ENCODE measurements at regions not wholly inside any gene's neighbourhood (a gene's known extent, or its start where the extent isn't known, plus 50 kb on each side); places are given as distances from the start of the nearest gene placed in this dataset.

DNA sequence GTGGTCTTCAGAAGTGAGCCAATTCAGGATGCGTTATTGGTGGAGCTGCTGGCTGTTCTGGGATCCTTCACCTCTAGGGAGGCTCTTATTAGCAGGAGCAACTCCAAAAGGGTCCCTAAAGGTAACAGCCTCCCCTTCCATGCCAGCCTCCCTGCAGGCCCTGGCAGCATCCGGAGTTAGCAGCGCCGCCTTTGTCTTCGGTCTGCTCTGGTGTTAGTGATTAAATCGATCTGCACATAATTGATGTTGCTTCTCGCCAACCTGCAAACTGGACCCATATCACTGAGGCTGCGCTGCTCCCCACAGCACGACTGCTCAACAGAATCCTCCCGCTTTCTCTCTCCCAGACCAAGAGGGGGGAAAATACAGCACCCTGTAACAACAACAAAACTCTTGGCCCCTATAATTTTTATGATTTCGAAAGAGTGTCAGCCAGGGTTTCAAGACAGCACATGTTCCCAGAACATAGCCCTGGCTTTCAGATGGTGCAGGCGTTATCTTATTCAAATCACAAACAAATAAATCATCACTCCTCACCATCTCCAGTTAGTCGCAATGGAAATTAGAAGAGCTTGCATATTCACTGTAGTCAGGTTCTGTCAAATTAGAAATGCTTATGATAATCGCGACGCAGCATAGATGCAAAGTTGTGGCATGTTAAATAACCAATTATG is 76.0 kb downstream of the IRX3 start:
- Histone ChIP-seq H3K27me3 (ENCODE audit: insufficient read depth, low read length) (peaks cover 79% of the 10 kb centered on the region), H3K36me3 (ENCODE audit: insufficient read depth, low read length) (no peaks in the 10 kb centered on the region), H2AFZ (ENCODE audit: low read length, unreplicated experiment) (no peak overlapping the region), H3K79me2 (ENCODE audit: control insufficient read depth, insufficient read depth, low read length, unreplicated experiment) (no peaks in the 10 kb centered on the region), H3K4me3 (ENCODE audit: low read depth, low read length) (no peak overlapping the region), H3K27ac (ENCODE audit: low read depth, low read length) (no peak overlapping the region), H3K4me1 (ENCODE audit: control insufficient read depth, insufficient read depth, low read length, unreplicated experiment) (no peaks in the 10 kb centered on the region)

DNA sequence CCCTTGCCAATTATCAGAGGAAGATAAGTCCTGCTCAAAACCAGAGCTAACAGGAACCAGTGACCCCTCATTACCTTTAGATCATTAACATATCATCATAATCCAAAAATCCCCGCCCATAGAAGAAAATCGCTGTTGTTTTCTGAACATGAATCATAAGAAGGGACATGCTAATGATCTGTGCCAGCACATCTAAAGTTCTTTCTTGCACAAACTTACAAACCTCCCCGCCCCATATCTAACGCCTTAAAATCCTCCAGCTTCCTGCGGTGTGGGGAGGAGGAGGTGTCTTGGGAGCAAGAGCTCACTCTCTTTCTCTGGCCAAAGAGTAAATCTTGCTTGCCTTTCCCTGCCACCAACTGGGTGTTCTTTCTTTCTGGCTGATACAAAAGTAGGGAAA is 78.3 kb downstream of the IRX3 start:
- H3K79me2 ChIP-seq (ENCODE audit: control insufficient read depth, insufficient read depth, low read length, unreplicated experiment): no peaks in the 10 kb centered on the region
- no peak overlapping the region for H3K27ac ChIP-seq (ENCODE audit: low read depth, low read length)
- no peak overlapping the region for H3K4me3 ChIP-seq (ENCODE audit: low read depth, low read length)
- H2AFZ ChIP-seq (ENCODE audit: low read length, unreplicated experiment): no peak overlapping the region
- H3K36me3 ChIP-seq (ENCODE audit: insufficient read depth, low read length): no peaks in the 10 kb centered on the region
- H3K4me1 ChIP-seq (ENCODE audit: control insufficient read depth, insufficient read depth, low read length, unreplicated experiment): no peaks in the 10 kb centered on the region
- peaks cover 74% of the 10 kb centered on the region for H3K27me3 ChIP-seq (ENCODE audit: insufficient read depth, low read length)

GRCh38 chr16:54207837-54208236 is 78.8 kb downstream of the IRX3 start:
- H2AFZ ChIP-seq (ENCODE audit: low read length, unreplicated experiment): no peak overlapping the region
- no peaks in the 10 kb centered on the region for H3K79me2 ChIP-seq (ENCODE audit: control insufficient read depth, insufficient read depth, low read length, unreplicated experiment)
- no peak overlapping the region for H3K4me3 ChIP-seq (ENCODE audit: low read depth, low read length)
- no peaks in the 10 kb centered on the region for H3K36me3 ChIP-seq (ENCODE audit: insufficient read depth, low read length)
- no peaks in the 10 kb centered on the region for H3K4me1 ChIP-seq (ENCODE audit: control insufficient read depth, insufficient read depth, low read length, unreplicated experiment)
- no peak overlapping the region for H3K27ac ChIP-seq (ENCODE audit: low read depth, low read length)
- peaks cover 74% of the 10 kb centered on the region for H3K27me3 ChIP-seq (ENCODE audit: insufficient read depth, low read length)

DNA sequence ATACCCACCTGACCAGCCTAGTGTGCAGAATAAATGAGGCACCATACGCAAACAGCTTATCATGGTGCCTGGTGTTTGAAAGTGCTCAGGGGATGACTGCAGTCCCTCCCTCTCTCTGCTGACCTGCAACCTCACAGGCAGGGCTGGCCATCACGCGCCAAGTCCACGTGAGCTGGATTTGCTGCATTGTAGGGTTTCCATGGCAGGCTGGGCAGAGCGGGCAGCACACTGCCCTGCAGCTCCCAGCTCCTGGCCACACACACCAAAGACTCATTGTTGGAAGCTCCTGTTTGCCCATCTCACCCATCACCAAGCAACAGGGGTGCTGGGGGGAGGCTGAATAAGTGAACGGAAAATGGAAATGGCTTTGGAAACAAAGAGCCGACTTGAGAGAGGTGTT is 81.8 kb downstream of the IRX3 start:
- H2AFZ ChIP-seq (ENCODE audit: low read length, unreplicated experiment): no peak overlapping the region
- H3K79me2 ChIP-seq (ENCODE audit: control insufficient read depth, insufficient read depth, low read length, unreplicated experiment): no peaks in the 10 kb centered on the region
- H3K4me1 ChIP-seq (ENCODE audit: control insufficient read depth, insufficient read depth, low read length, unreplicated experiment): no peaks in the 10 kb centered on the region
- no peaks in the 10 kb centered on the region for H3K36me3 ChIP-seq (ENCODE audit: insufficient read depth, low read length)
- H3K27ac ChIP-seq (ENCODE audit: low read depth, low read length): no peak overlapping the region
- no peak overlapping the region for H3K4me3 ChIP-seq (ENCODE audit: low read depth, low read length)
- peaks cover 47% of the 10 kb centered on the region for H3K27me3 ChIP-seq (ENCODE audit: insufficient read depth, low read length)

- Histone ChIP-seq H3K4me1 (ENCODE audit: control insufficient read depth, insufficient read depth, low read length, unreplicated experiment) (no peaks in the 10 kb centered on the region), H3K4me3 (ENCODE audit: low read depth, low read length) (no peak overlapping the region), H3K27ac (ENCODE audit: low read depth, low read length) (no peak overlapping the region), H3K79me2 (ENCODE audit: control insufficient read depth, insufficient read depth, low read length, unreplicated experiment) (no peaks in the 10 kb centered on the region), H2AFZ (ENCODE audit: low read length, unreplicated experiment) (no peak overlapping the region), H3K27me3 (ENCODE audit: insufficient read depth, low read length) (peaks cover 44% of the 10 kb centered on the region), H3K36me3 (ENCODE audit: insufficient read depth, low read length) (no peaks in the 10 kb centered on the region)
Measured at GRCh38 chr16:54203851-54204505, 82.6 kb downstream of the IRX3 start.

DNA sequence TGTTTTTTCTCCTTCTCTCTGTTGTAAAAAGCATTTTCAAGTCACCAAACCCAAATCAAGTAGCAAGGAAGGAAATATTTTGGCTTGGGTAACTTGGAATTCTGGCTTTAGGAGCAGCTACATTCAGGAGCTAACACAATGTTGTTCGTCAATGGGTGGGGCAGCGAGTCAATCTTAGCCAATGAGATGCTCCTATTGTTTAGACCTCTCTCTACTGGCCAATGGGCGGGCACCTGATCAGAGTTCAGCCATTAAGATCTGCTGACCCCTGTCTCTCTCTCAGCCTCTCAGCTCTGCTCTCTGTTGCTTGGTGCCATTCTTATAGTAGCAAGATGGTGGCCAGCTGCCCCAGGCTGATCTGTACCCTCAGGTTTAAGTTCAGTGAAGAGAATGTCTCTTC is 83.2 kb downstream of the IRX3 start:
- H3K4me1 ChIP-seq (ENCODE audit: control insufficient read depth, insufficient read depth, low read length, unreplicated experiment): no peaks in the 10 kb centered on the region
- H3K27ac ChIP-seq (ENCODE audit: low read depth, low read length): no peak overlapping the region
- no peaks in the 10 kb centered on the region for H3K36me3 ChIP-seq (ENCODE audit: insufficient read depth, low read length)
- H3K4me3 ChIP-seq (ENCODE audit: low read depth, low read length): no peak overlapping the region
- no peak overlapping the region for H2AFZ ChIP-seq (ENCODE audit: low read length, unreplicated experiment)
- H3K79me2 ChIP-seq (ENCODE audit: control insufficient read depth, insufficient read depth, low read length, unreplicated experiment): no peaks in the 10 kb centered on the region
- peaks cover 39% of the 10 kb centered on the region for H3K27me3 ChIP-seq (ENCODE audit: insufficient read depth, low read length)

Data from ACC112 (cell line).